NCI-H446 (cell line): ENCODE measurements at regions not wholly inside any gene's neighbourhood (a gene's known extent, or its start where the extent isn't known, plus 50 kb on each side); places are given as distances from the start of the nearest gene placed in this dataset.
"Not testable (repeated sequence)": the region's sequence is repeated elsewhere in the genome, so short reads cannot be mapped to it uniquely, and the experiment has no call there.

Source experiments
- DNase-seq, 2 experiments: peaks; one replicate each; lab custom pipeline; 2025; lab: John Stamatoyannopoulos, UW

GRCh38 chr14:105636935-105637334 lies 110.6 kb downstream of the TMEM121 start:
- no peak for DNase-seq

GRCh38 chr14:105637345-105637744 lies 111.0 kb downstream of the TMEM121 start:
- not testable (repeated sequence) for DNase-seq

- DNase-seq, result not testable (repeated sequence)
Observed at GRCh38 chr14:105639969-105640931, 113.9 kb downstream of the TMEM121 start.

- DNase-seq, result no peak
Observed at GRCh38 chr14:105641075-105641937, 114.9 kb downstream of the TMEM121 start.

- not testable (repeated sequence) for DNase-seq
Observed at GRCh38 chr14:105641951-105642350, 115.6 kb downstream of the TMEM121 start.

- DNase-seq, result not testable (repeated sequence)
Observed at GRCh38 chr14:105642486-105642885, 116.1 kb downstream of the TMEM121 start.

GRCh38 chr14:105643406-105644052 lies 117.1 kb downstream of the TMEM121 start:
- DNase-seq, result not testable (repeated sequence)

- not testable (repeated sequence) for DNase-seq
Observed at GRCh38 chr14:105644053-105644435, 117.7 kb downstream of the TMEM121 start.

- not testable (repeated sequence) for DNase-seq
Observed at GRCh38 chr14:105644457-105644856, 118.1 kb downstream of the TMEM121 start.

- not testable (repeated sequence) for DNase-seq
Observed at GRCh38 chr14:105644891-105645290, 118.5 kb downstream of the TMEM121 start.

GRCh38 chr14:105645389-105645788 lies 119.0 kb downstream of the TMEM121 start:
- not testable (repeated sequence) for DNase-seq

- DNase-seq, result no peak
Observed at GRCh38 chr14:105646175-105646574, 119.8 kb downstream of the TMEM121 start.

GRCh38 chr14:105646711-105647281 lies 120.4 kb downstream of the TMEM121 start:
- DNase-seq, result not testable (repeated sequence)

- DNase-seq, result not testable (repeated sequence)
Observed at GRCh38 chr14:105647426-105647783, 121.0 kb downstream of the TMEM121 start.

GRCh38 chr14:105647784-105648608 lies 121.6 kb downstream of the TMEM121 start:
- DNase-seq, result no peak

- not testable (repeated sequence) for DNase-seq
Observed at GRCh38 chr14:105648609-105649535, 122.5 kb downstream of the TMEM121 start.

- not testable (repeated sequence) for DNase-seq
Observed at GRCh38 chr14:105652317-105652716, 125.9 kb downstream of the TMEM121 start.

- not testable (repeated sequence) for DNase-seq
Observed at GRCh38 chr14:105653921-105654320, 127.5 kb downstream of the TMEM121 start.

- not testable (repeated sequence) for DNase-seq
Observed at GRCh38 chr14:105659255-105659654, 132.9 kb downstream of the TMEM121 start.
